Panc1 (cell line): ENCODE measurements at regions not wholly inside any gene's neighbourhood (a gene's known extent, or its start where the extent isn't known, plus 50 kb on each side); places are given as distances from the start of the nearest gene placed in this dataset.

ENCODE experiments used
- ATAC-seq: fragments of 200-7000 bp; cut with Tn5 transposase; 2 replicates; pipeline ENCODE4 v1.9.1; 2020; ENCODE audit warnings: mild to moderate bottlenecking, moderate library complexity
- BruUV-seq: library from RNA; stranded (reverse); fragments of 400-500 nt; replicated peaks from 2 replicates; lab custom pipeline; 2021; lab: Mats Ljungman, UMichigan
- CTCF ChIA-PET: fragments of 300-600 bp; sonication (Branson Sonifier 250); formaldehyde crosslinking; loops from one replicate; lab custom pipeline; 2022; ENCODE audit warnings: antibody characterized with exemption; lab: Charles Lee
- POLR2A ChIA-PET: fragments of 300-600 bp; sonication (Branson Sonifier 250); formaldehyde crosslinking; loops from one replicate; lab custom pipeline; 2022; ENCODE audit warnings: antibody characterized with exemption; lab: Charles Lee
- DNase-seq: peaks from one replicate; pipeline ENCODE4 v3.0.0-alpha.2; 2010; ENCODE audit warnings: low read depth, low spot score
- H3K27ac ChIP-seq: 2 replicates; pipeline ENCODE4 v1.5.1; 2011; ENCODE audit warnings: mild to moderate bottlenecking, low read length, inconsistent platforms
- H3K27me3 ChIP-seq: fragments of 200-500 bp; sonication (Bioruptor generic); 2 replicates; pipeline ENCODE4 v1.6.0; 2014; ENCODE audit warnings: low read length, inconsistent platforms; ENCODE audit not compliant: control insufficient read depth, insufficient read depth
- H3K36me3 ChIP-seq: fragments of 200-500 bp; sonication (Bioruptor generic); 2 replicates; pipeline ENCODE4 v1.5.1; 2014; ENCODE audit warnings: inconsistent platforms, mild to moderate bottlenecking, low read length, moderate library complexity; ENCODE audit not compliant: control insufficient read depth, insufficient read depth
- H3K4me1 ChIP-seq: 2 replicates; pipeline ENCODE4 v1.5.1; 2011; ENCODE audit warnings: inconsistent platforms, mild to moderate bottlenecking, low read length, moderate library complexity; ENCODE audit not compliant: control insufficient read depth, insufficient read depth
- H3K4me3 ChIP-seq, 2 experiments: 2 replicates each; pipeline ENCODE4 v1.5.1; 2011 to 2012; ENCODE audit warnings: low read depth in 2 of 2, low read length in 2 of 2, mild to moderate bottlenecking in 2 of 2, inconsistent platforms in 1 of 2, moderate library complexity in 1 of 2
- H3K9me3 ChIP-seq: fragments of 200-500 bp; sonication (Bioruptor generic); 2 replicates; pipeline ENCODE4 v1.5.1; 2014; ENCODE audit warnings: low read depth, mild to moderate bottlenecking, inconsistent platforms, low read length, moderate library complexity; ENCODE audit not compliant: control insufficient read depth, insufficient read depth
- CTCF ChIP-seq: fragments of 450-650 bp; IDR thresholded peaks from 2 replicates; pipeline ENCODE4 v1.5.1; 2017; ENCODE audit warnings: mild to moderate bottlenecking
- POLR2AphosphoS5 ChIP-seq: IDR thresholded peaks from 2 replicates; pipeline ENCODE4 v1.6.1; 2012; ENCODE audit warnings: mild to moderate bottlenecking, low read depth, low read length, moderate library complexity
- REST ChIP-seq, 2 experiments: IDR thresholded peaks; 2 replicates each; pipeline ENCODE4 v1.6.1; 2011 to 2012; ENCODE audit warnings: low read depth in 2 of 2, control low read depth in 1 of 2, low read length in 1 of 2, mild to moderate bottlenecking in 1 of 2, moderate library complexity in 1 of 2; ENCODE audit not compliant: insufficient read depth in 1 of 2
- SIN3A ChIP-seq: IDR thresholded peaks from 2 replicates; pipeline ENCODE4 v1.6.1; 2012; ENCODE audit warnings: low read depth, mild to moderate bottlenecking, low read length, moderate library complexity, borderline replicate concordance; ENCODE audit not compliant: insufficient read depth
- TCF7L2 ChIP-seq: IDR thresholded peaks from 2 replicates; pipeline ENCODE4 v1.6.1; 2011; ENCODE audit warnings: mild to moderate bottlenecking, low read depth, low read length, inconsistent platforms
- in situ Hi-C: cut with HindIII; loops from 2 replicates; pipeline ENCODE4 v1.10.0; 2016; ENCODE audit warnings: low sequenced_read_pairs, low pct_unique_long_range_greater_than_20kb
- intact Hi-C: fragments of 100-400 bp; cut with micrococcal nuclease; formaldehyde crosslinking; loops from one replicate; pipeline ENCODE4 v1.10.0; 2022; ENCODE audit not compliant: unreplicated experiment

DNA sequence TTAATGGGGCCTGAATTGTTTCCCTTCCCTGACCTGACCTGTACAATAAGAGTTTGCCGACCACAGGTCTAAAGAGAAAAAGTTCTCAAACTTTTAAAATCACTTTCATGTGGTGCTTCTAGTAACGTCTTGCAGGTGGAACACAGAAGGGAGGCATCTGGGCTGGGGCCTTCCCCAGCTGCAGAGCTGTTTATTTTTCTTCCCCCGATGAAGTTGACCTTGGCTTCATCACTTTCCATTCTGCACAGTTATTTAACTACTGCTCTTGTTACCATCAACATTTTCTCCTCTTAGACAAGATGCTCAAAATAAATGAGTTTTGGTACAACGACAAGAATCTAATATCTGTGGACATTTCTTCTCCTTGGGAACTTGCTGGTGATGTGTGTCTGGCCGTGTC, 181.7 kb downstream of the HERPUD2 start:
- in situ Hi-C loops = no loop called here
- H3K36me3 ChIP-seq = no peaks in the 10 kb centered on the region

GRCh38 chr7:35512716-35513115, 182.2 kb downstream of the HERPUD2 start:
- Histone ChIP-seq H3K27me3 (peaks cover 16% of the 10 kb centered on the region), H3K4me3 (no peak overlapping the region), H3K27ac (no peak overlapping the region), H3K36me3 (no peaks in the 10 kb centered on the region), H3K9me3 (no peaks in the 10 kb centered on the region), H3K4me1 (no peaks in the 10 kb centered on the region)
- BruUV-seq = no TSS peak
- ChIA-PET CTCF (no interaction called here), POLR2A (no interaction called here)
- no peak for TF ChIP-seq POLR2AphosphoS5
- TF ChIP-seq REST (IDR thresholded peaks at IDR 0.05; ENCODE audit: insufficient read depth in 1 of 2, low read depth in 2 of 2, low read length in 1 of 2) = no peak
- TF ChIP-seq SIN3A = no peak
- no peak for TF ChIP-seq TCF7L2
- no peak for TF ChIP-seq CTCF
- ATAC-seq (no peak), DNase-seq (no peak)
- intact Hi-C loops (no loop called here), in situ Hi-C loops (no loop called here)

More for the DNA sequence above, 181.7 kb downstream of the HERPUD2 start:
- no peaks in the 10 kb centered on the region for H3K4me1 ChIP-seq
- BruUV-seq = no TSS peak
- ChIA-PET POLR2A (no interaction called here), CTCF (no interaction called here)
- intact Hi-C loops = no loop called here
- peaks cover 16% of the 10 kb centered on the region for H3K27me3 ChIP-seq
- DNase-seq (no peak), ATAC-seq (no peak)
- H3K27ac ChIP-seq = no peak overlapping the region
- H3K4me3 ChIP-seq = no peak overlapping the region
- TF ChIP-seq POLR2AphosphoS5 = no peak
- no peak for TF ChIP-seq SIN3A
- H3K9me3 ChIP-seq = no peaks in the 10 kb centered on the region

- no peaks in the 10 kb centered on the region for H3K36me3 ChIP-seq
- TF ChIP-seq TCF7L2 = no peak
- TF ChIP-seq CTCF = peak; percentile 55
- ChIA-PET POLR2A (no interaction called here), CTCF (no interaction called here)
- no peaks in the 10 kb centered on the region for H3K9me3 ChIP-seq
- H3K4me3 ChIP-seq = no peak overlapping the region
- no peaks in the 10 kb centered on the region for H3K4me1 ChIP-seq
- H3K27me3 ChIP-seq = peaks cover 16% of the 10 kb centered on the region
- intact Hi-C loops = no loop called here
- DNase-seq (no peak), ATAC-seq (peak; percentile 75; the same call in 1 of the 2 replicates)
- in situ Hi-C loops = no loop called here
- no TSS peak for BruUV-seq
- H3K27ac ChIP-seq = no peak overlapping the region
These were observed 186.1 kb downstream of the HERPUD2 start for GRCh38 chr7:35508623-35509400.
